ENCODE measurements at regions not wholly inside any gene's neighbourhood (a gene's known extent, or its start where the extent isn't known, plus 50 kb on each side); places are given as distances from the start of the nearest gene placed in this dataset.

DNA sequence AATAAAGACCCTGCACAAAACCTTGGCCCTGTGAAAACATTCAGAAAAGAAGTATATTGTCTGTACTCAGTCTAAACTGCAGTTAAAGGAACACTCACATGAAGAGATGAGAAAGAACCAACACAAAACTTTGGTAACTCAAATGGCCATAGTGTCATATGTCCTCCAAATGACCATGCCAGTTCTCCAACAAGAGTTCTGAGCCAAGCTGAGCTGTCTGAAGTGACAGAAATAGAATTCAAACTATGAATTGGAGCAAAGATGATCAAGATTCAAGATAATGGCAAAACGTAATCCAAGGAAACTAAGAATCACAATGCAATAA, 739.3 kb upstream of the NDST4 start:
- POLR2A ChIA-PET = no interaction called here
- no peaks in the 10 kb centered on the region for H3K36me3 ChIP-seq (ENCODE audit: control insufficient read depth, insufficient read depth, low read length)
- intact Hi-C loops (cut with micrococcal nuclease; ENCODE audit: unreplicated experiment) = loop anchor here (1.0 kb wide), 2 partner anchors 618 to 1072 kb away; no protein-coding TSS in a partner anchor
- BruUV-seq (replicated peaks) = no TSS peak
- no peaks in the 10 kb centered on the region for H3K9me3 ChIP-seq
- CTCF ChIA-PET = interaction anchor here (0.9 to 1.4 kb wide), 3 partner anchors 619 to 1072 kb away, joined by 3 to 21 read pairs (median 3); no protein-coding TSS in a partner anchor
- Mint-ChIP-seq H3K4me3 (ENCODE audit: unreplicated experiment) (no peak overlapping the region), H3K36me3 (ENCODE audit: insufficient read depth, unreplicated experiment) (no peaks in the 10 kb centered on the region), H3K9me3 (ENCODE audit: unreplicated experiment) (no peaks in the 10 kb centered on the region), H3K27me3 (ENCODE audit: insufficient read depth, unreplicated experiment) (peaks cover 6% of the 10 kb centered on the region), H3K4me1 (ENCODE audit: low read depth, unreplicated experiment) (no peaks in the 10 kb centered on the region), H3K27ac (ENCODE audit: unreplicated experiment) (no peak overlapping the region)
- H3K4me3 ChIP-seq (ENCODE audit: low read depth, low read length) = no peak overlapping the region
- H3K4me1 ChIP-seq = no peaks in the 10 kb centered on the region
- no peak for DNase-seq
- H3K27me3 ChIP-seq (replicated peaks; ENCODE audit: control insufficient read depth, insufficient read depth, low read length) = no peaks in the 10 kb centered on the region
- peak in 1 of 2 experiments; percentile 4 for TF ChIP-seq CTCF (IDR thresholded peaks at IDR 0.05; ENCODE audit: insufficient read depth in 1 of 2, low read depth in 1 of 2, low read length in 1 of 2, severe bottlenecking in 1 of 2, unreplicated experiment in 1 of 2)

DNA sequence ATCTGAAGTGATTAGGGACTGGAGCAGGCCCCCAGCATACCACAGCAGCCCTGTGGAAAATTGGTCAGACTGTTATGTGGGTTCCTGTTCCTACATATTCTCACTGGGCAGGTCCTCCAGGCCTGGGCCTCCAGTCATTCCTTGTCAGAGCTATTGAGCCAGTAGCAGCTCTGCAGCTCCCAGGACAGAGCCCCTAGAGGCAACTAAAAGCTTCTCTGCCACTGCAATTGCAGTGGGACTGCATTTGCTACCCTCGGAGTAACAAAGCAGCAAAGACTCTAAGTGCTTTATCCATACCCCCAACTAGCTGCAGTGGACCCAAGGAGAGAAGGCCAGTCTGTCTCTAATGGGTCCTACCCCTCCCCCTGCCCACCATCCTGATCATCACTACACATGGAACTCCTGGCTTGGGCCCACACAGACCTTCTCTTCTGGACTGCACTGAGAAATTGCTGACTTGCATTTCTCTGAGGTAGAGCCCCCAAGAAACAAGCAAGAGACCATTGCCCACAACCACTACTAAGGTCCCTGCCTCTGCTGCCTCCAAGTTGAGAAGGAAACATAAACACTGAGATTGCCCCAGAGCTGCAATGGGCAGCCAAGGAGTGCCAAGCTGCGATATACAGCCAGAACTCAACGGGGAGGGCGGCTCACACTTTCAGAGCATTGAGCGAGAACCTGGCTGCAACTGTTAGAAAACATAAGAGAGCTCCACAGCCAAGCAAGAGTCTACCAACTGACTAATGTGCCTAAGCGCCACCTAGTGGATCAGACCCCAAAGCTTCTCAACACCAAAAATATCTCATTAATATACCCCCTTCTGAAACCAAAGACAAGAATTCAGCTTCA, 738.7 kb upstream of the NDST4 start:
- Histone ChIP-seq H3K9me3 (no peaks in the 10 kb centered on the region), H3K4me1 (no peaks in the 10 kb centered on the region), H3K4me3 (ENCODE audit: low read depth, low read length) (no peak overlapping the region), H3K36me3 (ENCODE audit: control insufficient read depth, insufficient read depth, low read length) (no peaks in the 10 kb centered on the region), H3K27me3 (replicated peaks; ENCODE audit: control insufficient read depth, insufficient read depth, low read length) (no peaks in the 10 kb centered on the region)
- H3K4me3 Mint-ChIP-seq (ENCODE audit: unreplicated experiment) = no peak overlapping the region
- peak; percentile 47 to 75 for TF ChIP-seq CTCF (IDR thresholded peaks at IDR 0.05; ENCODE audit: insufficient read depth in 1 of 2, low read depth in 1 of 2, low read length in 1 of 2, severe bottlenecking in 1 of 2, unreplicated experiment in 1 of 2)
- H3K27ac Mint-ChIP-seq (ENCODE audit: unreplicated experiment) = no peak overlapping the region
- peak; percentile 47 to 57 for DNase-seq
- CTCF ChIA-PET = interaction anchor here (0.9 to 1.4 kb wide), 3 partner anchors 618 to 1071 kb away, joined by 3 to 21 read pairs (median 3); no protein-coding TSS in a partner anchor
- H3K27me3 Mint-ChIP-seq (ENCODE audit: insufficient read depth, unreplicated experiment) = peaks cover 6% of the 10 kb centered on the region
- no peaks in the 10 kb centered on the region for H3K36me3 Mint-ChIP-seq (ENCODE audit: insufficient read depth, unreplicated experiment)
- POLR2A ChIA-PET = no interaction called here
- no peaks in the 10 kb centered on the region for H3K4me1 Mint-ChIP-seq (ENCODE audit: low read depth, unreplicated experiment)
- no TSS peak for BruUV-seq (replicated peaks)
- intact Hi-C loops (cut with micrococcal nuclease; ENCODE audit: unreplicated experiment) = loop anchor here (1.0 kb wide), 2 partner anchors 618 to 1072 kb away; no protein-coding TSS in a partner anchor
- H3K9me3 Mint-ChIP-seq (ENCODE audit: unreplicated experiment) = no peaks in the 10 kb centered on the region

DNA sequence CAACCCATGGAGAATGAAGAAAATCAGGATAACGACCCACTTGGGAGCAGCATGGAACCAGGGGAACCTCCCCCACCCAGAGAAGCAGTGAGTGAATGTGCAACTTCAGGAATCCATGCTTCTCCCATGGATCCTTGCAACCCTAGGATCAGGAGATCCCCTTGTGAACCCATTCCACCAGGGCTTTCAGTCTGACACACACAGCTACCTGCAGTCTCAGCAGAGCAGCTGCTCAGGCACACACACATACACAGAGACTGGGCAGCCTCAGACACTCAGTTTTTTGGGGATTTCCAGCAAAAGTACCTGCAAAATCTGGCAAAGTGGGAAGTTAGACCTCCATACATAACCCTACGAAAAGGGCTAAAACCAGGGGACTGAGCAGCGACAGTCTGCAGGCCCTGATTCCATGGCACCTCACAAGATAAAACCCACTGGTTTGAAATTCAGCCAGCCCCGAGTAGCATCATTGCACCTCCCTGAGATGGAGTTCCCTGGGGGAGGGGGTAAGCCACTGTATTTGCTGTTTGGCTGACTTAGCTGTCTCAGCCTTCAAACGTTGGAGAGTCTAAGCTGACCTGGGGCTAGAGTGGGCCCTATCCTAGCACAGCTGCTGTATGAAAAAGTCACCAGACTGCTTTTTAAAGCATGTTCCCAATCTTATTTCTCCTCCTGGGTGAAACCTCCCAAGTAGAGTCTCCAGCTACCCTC, 737.5 kb upstream of the NDST4 start:
- Mint-ChIP-seq H3K9me3 (ENCODE audit: unreplicated experiment) (no peaks in the 10 kb centered on the region), H3K36me3 (ENCODE audit: insufficient read depth, unreplicated experiment) (no peaks in the 10 kb centered on the region), H3K27ac (ENCODE audit: unreplicated experiment) (no peak overlapping the region), H3K27me3 (ENCODE audit: insufficient read depth, unreplicated experiment) (peaks cover 6% of the 10 kb centered on the region), H3K4me3 (ENCODE audit: unreplicated experiment) (no peak overlapping the region), H3K4me1 (ENCODE audit: low read depth, unreplicated experiment) (no peaks in the 10 kb centered on the region)
- H3K27me3 ChIP-seq (replicated peaks; ENCODE audit: control insufficient read depth, insufficient read depth, low read length) = no peaks in the 10 kb centered on the region
- POLR2A ChIA-PET = no interaction called here
- CTCF ChIA-PET = interaction anchor here (0.6 kb wide), 1 partner anchor 58 kb away, joined by 4 read pairs; no protein-coding TSS in a partner anchor
- no peak overlapping the region for H3K4me3 ChIP-seq (ENCODE audit: low read depth, low read length)
- no TSS peak for BruUV-seq (replicated peaks)
- no peaks in the 10 kb centered on the region for H3K36me3 ChIP-seq (ENCODE audit: control insufficient read depth, insufficient read depth, low read length)
- no peak for TF ChIP-seq CTCF (IDR thresholded peaks at IDR 0.05; ENCODE audit: insufficient read depth in 1 of 2, low read depth in 1 of 2, low read length in 1 of 2, severe bottlenecking in 1 of 2, unreplicated experiment in 1 of 2)
- no peak for DNase-seq
- H3K4me1 ChIP-seq = no peaks in the 10 kb centered on the region
- intact Hi-C loops (cut with micrococcal nuclease; ENCODE audit: unreplicated experiment) = no loop called here
- no peaks in the 10 kb centered on the region for H3K9me3 ChIP-seq
